Kidney (tissue), 13 donors: ENCODE measurements at regions not wholly inside any gene's neighbourhood (a gene's known extent, or its start where the extent isn't known, plus 50 kb on each side); places are given as distances from the start of the nearest gene placed in this dataset.
"Not testable (repeated sequence)": the region's sequence is repeated elsewhere in the genome, so short reads cannot be mapped to it uniquely, and the experiment has no call there.

Source experiments
- DNase-seq, 5 donors: peaks; one replicate each; pipeline ENCODE4 v3.0.0-alpha.2; 2013 to 2020
- FAIRE-seq: peaks from 2 replicates; lab custom pipeline; 2012; peaks lifted over from hg19 to GRCh38; lab: Jason Lieb, UNC
- H3K27ac ChIP-seq, 2 donors: one replicate each; pipeline ENCODE4 v1.7.0; 2013; ENCODE audit warnings: low read depth in 2 of 2, low read length in 2 of 2, inconsistent platforms in 1 of 2
- H3K27me3 ChIP-seq: one replicate; pipeline ENCODE4 v1.7.1; 2013; ENCODE audit warnings: low read length, inconsistent platforms; ENCODE audit not compliant: control insufficient read depth, insufficient read depth
- H3K36me3 ChIP-seq, 3 donors: one replicate each; pipeline versions ENCODE4 v1.7.0 to v1.7.1; 2013; ENCODE audit warnings: low read length in 3 of 3, control low read depth in 1 of 3, inconsistent platforms in 1 of 3; ENCODE audit not compliant: insufficient read depth in 3 of 3, control insufficient read depth in 2 of 3
- H3K4me1 ChIP-seq, 3 donors: one replicate each; pipeline versions ENCODE4 v1.7.0 to v1.7.1; 2013; ENCODE audit warnings: low read length in 3 of 3, inconsistent platforms in 1 of 3, low read depth in 1 of 3; ENCODE audit not compliant: control insufficient read depth in 2 of 3, insufficient read depth in 2 of 3
- H3K4me3 ChIP-seq, 3 donors: one replicate each; pipeline versions ENCODE4 v1.7.0 to v1.8.1; 2013; ENCODE audit warnings: low read length in 3 of 3, control low read depth in 1 of 3, inconsistent platforms in 1 of 3
- H3K9ac ChIP-seq, 3 donors: one replicate each; pipeline versions ENCODE4 v1.7.0 to v1.7.1; 2013; ENCODE audit warnings: low read length in 3 of 3, control low read depth in 1 of 3, inconsistent platforms in 1 of 3
- H3K9me3 ChIP-seq, 3 donors: one replicate each; pipeline versions ENCODE4 v1.7.0 to v1.7.1; 2013; ENCODE audit warnings: low read length in 3 of 3, control low read depth in 1 of 3, inconsistent platforms in 1 of 3; ENCODE audit not compliant: control insufficient read depth in 2 of 3, insufficient read depth in 1 of 3
- CTCF ChIP-seq: IDR thresholded peaks from 3 replicates; pipeline ENCODE4 v1.5.1; 2012; ENCODE audit warnings: mild to moderate bottlenecking, moderate library complexity, borderline replicate concordance; ENCODE audit not compliant: insufficient read depth; ENCODE audit errors: extremely low read depth
- intact Hi-C: fragments of 100-400 bp; cut with DNase I; formaldehyde crosslinking; loops from one replicate; pipeline ENCODE4 v1.11.1; 2022
- donor health status: control.
- donor health status: control.
- donor health status: control.
- donor health status: control.
- donor health status: control.
- donor health status: DM: yes; HTN: yes; CAD: no.
- donor health status: Normal renal cell carcinoma (clear cell type).

- H3K27ac ChIP-seq = no peak overlapping the region
- H3K27me3 ChIP-seq = no peaks in the 10 kb centered on the region
- H3K4me3 ChIP-seq = no peak overlapping the region
- no peaks in the 10 kb centered on the region for H3K4me1 ChIP-seq
- FAIRE-seq (no peak), DNase-seq (peak in 2 of 5 donors; percentile 3 to 20)
- no peaks in the 10 kb centered on the region for H3K9me3 ChIP-seq
- intact Hi-C loops = no loop called here
- no peaks in the 10 kb centered on the region for H3K36me3 ChIP-seq
- TF ChIP-seq CTCF = no peak
- H3K9ac ChIP-seq = no peak overlapping the region
Measured at GRCh38 chr9:111744363-111744762, 50.4 kb downstream of the SHOC1 start.

GRCh38 chr9:111743275-111743674 lies 51.5 kb downstream of the SHOC1 start:
- no peak for FAIRE-seq
- Histone ChIP-seq H3K9me3 (no peaks in the 10 kb centered on the region), H3K27me3 (no peaks in the 10 kb centered on the region), H3K4me3 (no peak overlapping the region), H3K4me1 (no peaks in the 10 kb centered on the region), H3K9ac (no peak overlapping the region), H3K36me3 (no peaks in the 10 kb centered on the region), H3K27ac (no peak overlapping the region)
- intact Hi-C loops = no loop called here
- TF ChIP-seq CTCF = no peak
- DNase-seq = no peak

- H3K4me1 ChIP-seq = no peaks in the 10 kb centered on the region
- no peak for DNase-seq
- H3K27me3 ChIP-seq = no peaks in the 10 kb centered on the region
- TF ChIP-seq CTCF = no peak
- FAIRE-seq = no peak
- no peaks in the 10 kb centered on the region for H3K9me3 ChIP-seq
- no peak overlapping the region for H3K9ac ChIP-seq
- H3K27ac ChIP-seq = no peak overlapping the region
- H3K4me3 ChIP-seq = no peak overlapping the region
- intact Hi-C loops = no loop called here
- no peaks in the 10 kb centered on the region for H3K36me3 ChIP-seq
Measured at GRCh38 chr9:111740739-111741138, 54.0 kb downstream of the SHOC1 start.

GRCh38 chr9:111736714-111737113 lies 58.0 kb downstream of the SHOC1 start:
- H3K27ac ChIP-seq = no peak overlapping the region
- H3K9ac ChIP-seq = no peak overlapping the region
- H3K9me3 ChIP-seq = no peaks in the 10 kb centered on the region
- no peaks in the 10 kb centered on the region for H3K36me3 ChIP-seq
- no peak for TF ChIP-seq CTCF
- FAIRE-seq (no peak), DNase-seq (no peak)
- intact Hi-C loops = no loop called here
- H3K27me3 ChIP-seq = no peaks in the 10 kb centered on the region
- no peak overlapping the region for H3K4me3 ChIP-seq
- no peaks in the 10 kb centered on the region for H3K4me1 ChIP-seq

GRCh38 chr9:111735344-111735743 lies 59.4 kb downstream of the SHOC1 start:
- DNase-seq, H3K4me3 ChIP-seq, intact Hi-C loops, H3K9ac ChIP-seq, H3K9me3 ChIP-seq, H3K36me3 ChIP-seq, FAIRE-seq, H3K27me3 ChIP-seq, H3K27ac ChIP-seq, H3K4me1 ChIP-seq: not testable (repeated sequence)
